NT2/D1 (cell line): ENCODE measurements at regions not wholly inside any gene's neighbourhood (a gene's known extent, or its start where the extent isn't known, plus 50 kb on each side); places are given as distances from the start of the nearest gene placed in this dataset.

Source experiments
- SUZ12 ChIP-seq: IDR thresholded peaks from 2 replicates; pipeline ENCODE4 v1.6.1; 2011; ENCODE audit not compliant: insufficient read length, insufficient read depth; ENCODE audit errors: extremely low read depth
- YY1 ChIP-seq: IDR thresholded peaks from 2 replicates; pipeline ENCODE4 v1.6.1; 2011; ENCODE audit not compliant: insufficient read length, insufficient read depth
- ZNF274 ChIP-seq: IDR thresholded peaks from 2 replicates; pipeline ENCODE4 v1.6.1; 2011; ENCODE audit warnings: mild to moderate bottlenecking, low read depth, low read length

DNA sequence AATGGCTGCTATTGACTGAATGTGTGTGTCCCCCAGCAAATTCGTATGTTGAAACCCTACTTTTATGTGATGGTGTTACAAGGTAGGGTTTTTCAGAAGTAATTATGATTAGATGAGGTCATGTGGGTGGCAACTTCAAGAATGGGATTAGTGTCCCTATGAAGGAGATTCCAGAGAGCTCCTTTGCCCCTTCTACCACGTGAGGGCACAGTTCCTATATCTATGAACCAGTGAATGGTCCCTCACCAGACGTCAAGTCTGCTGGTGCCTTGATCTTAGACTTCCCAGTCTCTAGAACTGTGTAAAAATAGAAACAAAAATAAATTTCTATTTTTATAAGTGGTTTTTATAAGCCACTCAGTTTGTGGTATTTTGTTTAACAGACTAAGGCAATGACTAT lies 1137.6 kb upstream of the IGFBP7 start:
- TF ChIP-seq ZNF274 (no peak), SUZ12 (no peak), YY1 (no peak)
